Stimulated activated memory B cell treated with anti-CD40 and anti-IgM and Interleukin-4, amounts not matched to agents 10 μg/mL and 1 μg/mL and 100 μg/mL, for 72 hours (primary cell): ENCODE measurements at regions not wholly inside any gene's neighbourhood (a gene's known extent, or its start where the extent isn't known, plus 50 kb on each side); places are given as distances from the start of the nearest gene placed in this dataset.

Experiments
- ATAC-seq: fragments of 150-1000 bp; cut with Tn5 transposase; 2 replicates; pipeline ENCODE4 v1.10.0; 2021
- H3K27ac Mint-ChIP-seq: one replicate; pipeline ENCODE4 v1.8.0; 2022; ENCODE audit warnings: mild to moderate bottlenecking, mixed read lengths
- H3K27me3 Mint-ChIP-seq: one replicate; pipeline ENCODE4 v1.8.0; 2022; ENCODE audit warnings: mixed read lengths
- H3K36me3 Mint-ChIP-seq: one replicate; pipeline ENCODE4 v1.8.0; 2022; ENCODE audit warnings: mixed read lengths
- H3K4me1 Mint-ChIP-seq: one replicate; pipeline ENCODE4 v1.8.0; 2022; ENCODE audit warnings: mixed read lengths
- H3K4me3 Mint-ChIP-seq: one replicate; pipeline ENCODE4 v1.8.0; 2022; ENCODE audit warnings: mild to moderate bottlenecking, moderate library complexity, mixed read lengths
- H3K9me3 Mint-ChIP-seq: one replicate; pipeline ENCODE4 v1.8.0; 2022; ENCODE audit warnings: mixed read lengths

- ATAC-seq: no peak
- no peaks in the 10 kb centered on the region for H3K4me1 Mint-ChIP-seq
- H3K27me3 Mint-ChIP-seq: no peaks in the 10 kb centered on the region
- H3K9me3 Mint-ChIP-seq: no peaks in the 10 kb centered on the region
- no peaks in the 10 kb centered on the region for H3K36me3 Mint-ChIP-seq
- no peak overlapping the region for H3K27ac Mint-ChIP-seq
- no peak overlapping the region for H3K4me3 Mint-ChIP-seq
These were observed 345.8 kb downstream of the TDRD15 start for GRCh38 chr2:21469564-21469963.

GRCh38 chr2:21480162-21480561 is 356.4 kb downstream of the TDRD15 start:
- ATAC-seq: no peak
- Mint-ChIP-seq H3K27me3 (no peaks in the 10 kb centered on the region), H3K36me3 (no peaks in the 10 kb centered on the region), H3K9me3 (peaks cover 4% of the 10 kb centered on the region), H3K4me3 (no peak overlapping the region), H3K27ac (no peak overlapping the region), H3K4me1 (no peaks in the 10 kb centered on the region)

- H3K36me3 Mint-ChIP-seq: no peaks in the 10 kb centered on the region
- no peaks in the 10 kb centered on the region for H3K27me3 Mint-ChIP-seq
- no peaks in the 10 kb centered on the region for H3K4me1 Mint-ChIP-seq
- no peak overlapping the region for H3K27ac Mint-ChIP-seq
- ATAC-seq: no peak
- H3K4me3 Mint-ChIP-seq: no peak overlapping the region
- H3K9me3 Mint-ChIP-seq: peaks cover 3% of the 10 kb centered on the region
These were observed 360.9 kb downstream of the TDRD15 start for GRCh38 chr2:21484643-21485042.

- Mint-ChIP-seq H3K27me3 (no peaks in the 10 kb centered on the region), H3K36me3 (no peaks in the 10 kb centered on the region), H3K9me3 (peaks cover 12% of the 10 kb centered on the region), H3K4me1 (no peaks in the 10 kb centered on the region), H3K27ac (no peak overlapping the region), H3K4me3 (no peak overlapping the region)
- ATAC-seq: no peak
These were observed 362.7 kb downstream of the TDRD15 start for GRCh38 chr2:21486445-21486844.

GRCh38 chr2:21489080-21489479 is 365.3 kb downstream of the TDRD15 start:
- H3K27me3 Mint-ChIP-seq: no peaks in the 10 kb centered on the region
- no peaks in the 10 kb centered on the region for H3K4me1 Mint-ChIP-seq
- H3K27ac Mint-ChIP-seq: no peak overlapping the region
- ATAC-seq: no peak
- H3K36me3 Mint-ChIP-seq: no peaks in the 10 kb centered on the region
- peaks cover 14% of the 10 kb centered on the region for H3K9me3 Mint-ChIP-seq
- H3K4me3 Mint-ChIP-seq: no peak overlapping the region

- Mint-ChIP-seq H3K9me3 (peaks cover under 1% of the 10 kb centered on the region), H3K27me3 (no peaks in the 10 kb centered on the region), H3K36me3 (no peaks in the 10 kb centered on the region), H3K27ac (no peak overlapping the region), H3K4me3 (no peak overlapping the region), H3K4me1 (no peaks in the 10 kb centered on the region)
- ATAC-seq: no peak
These were observed 374.2 kb downstream of the TDRD15 start for GRCh38 chr2:21498016-21498415.

- no peaks in the 10 kb centered on the region for H3K36me3 Mint-ChIP-seq
- no peak overlapping the region for H3K27ac Mint-ChIP-seq
- no peaks in the 10 kb centered on the region for H3K27me3 Mint-ChIP-seq
- no peak overlapping the region for H3K4me3 Mint-ChIP-seq
- H3K9me3 Mint-ChIP-seq: peaks cover 3% of the 10 kb centered on the region
- no peak for ATAC-seq
- no peaks in the 10 kb centered on the region for H3K4me1 Mint-ChIP-seq
These were observed 376.7 kb downstream of the TDRD15 start for GRCh38 chr2:21500401-21500945.

- ATAC-seq: no peak
- H3K36me3 Mint-ChIP-seq: no peaks in the 10 kb centered on the region
- no peaks in the 10 kb centered on the region for H3K27me3 Mint-ChIP-seq
- H3K4me3 Mint-ChIP-seq: no peak overlapping the region
- peaks cover 3% of the 10 kb centered on the region for H3K9me3 Mint-ChIP-seq
- H3K4me1 Mint-ChIP-seq: no peaks in the 10 kb centered on the region
- no peak overlapping the region for H3K27ac Mint-ChIP-seq
These were observed 377.7 kb downstream of the TDRD15 start for GRCh38 chr2:21501376-21502027.

GRCh38 chr2:21515903-21516302 is 392.1 kb downstream of the TDRD15 start:
- H3K9me3 Mint-ChIP-seq: no peaks in the 10 kb centered on the region
- no peak overlapping the region for H3K4me3 Mint-ChIP-seq
- H3K27ac Mint-ChIP-seq: no peak overlapping the region
- no peaks in the 10 kb centered on the region for H3K4me1 Mint-ChIP-seq
- H3K27me3 Mint-ChIP-seq: no peaks in the 10 kb centered on the region
- H3K36me3 Mint-ChIP-seq: no peaks in the 10 kb centered on the region
- no peak for ATAC-seq

- ATAC-seq: no peak
- Mint-ChIP-seq H3K27me3 (no peaks in the 10 kb centered on the region), H3K4me1 (no peaks in the 10 kb centered on the region), H3K36me3 (no peaks in the 10 kb centered on the region), H3K4me3 (no peak overlapping the region), H3K27ac (no peak overlapping the region), H3K9me3 (peaks cover 3% of the 10 kb centered on the region)
These were observed 395.6 kb downstream of the TDRD15 start for GRCh38 chr2:21519412-21519811.

- Mint-ChIP-seq H3K4me1 (no peaks in the 10 kb centered on the region), H3K27ac (no peak overlapping the region), H3K36me3 (no peaks in the 10 kb centered on the region), H3K27me3 (no peaks in the 10 kb centered on the region), H3K9me3 (peaks cover 3% of the 10 kb centered on the region), H3K4me3 (no peak overlapping the region)
- ATAC-seq: no peak
These were observed 396.1 kb downstream of the TDRD15 start for GRCh38 chr2:21519821-21520220.

GRCh38 chr2:21535826-21536225 is 412.1 kb downstream of the TDRD15 start:
- H3K4me3 Mint-ChIP-seq: no peak overlapping the region
- no peak for ATAC-seq
- H3K9me3 Mint-ChIP-seq: peaks cover 20% of the 10 kb centered on the region
- no peaks in the 10 kb centered on the region for H3K36me3 Mint-ChIP-seq
- H3K27me3 Mint-ChIP-seq: no peaks in the 10 kb centered on the region
- H3K27ac Mint-ChIP-seq: no peak overlapping the region
- no peaks in the 10 kb centered on the region for H3K4me1 Mint-ChIP-seq

- ATAC-seq: no peak
- H3K27ac Mint-ChIP-seq: no peak overlapping the region
- no peaks in the 10 kb centered on the region for H3K36me3 Mint-ChIP-seq
- H3K9me3 Mint-ChIP-seq: peaks cover 15% of the 10 kb centered on the region
- no peaks in the 10 kb centered on the region for H3K4me1 Mint-ChIP-seq
- H3K4me3 Mint-ChIP-seq: no peak overlapping the region
- H3K27me3 Mint-ChIP-seq: no peaks in the 10 kb centered on the region
These were observed 415.9 kb downstream of the TDRD15 start for GRCh38 chr2:21539685-21540084.

- Mint-ChIP-seq H3K36me3 (no peaks in the 10 kb centered on the region), H3K27me3 (no peaks in the 10 kb centered on the region), H3K4me1 (no peaks in the 10 kb centered on the region), H3K4me3 (no peak overlapping the region), H3K9me3 (peaks cover 3% of the 10 kb centered on the region), H3K27ac (no peak overlapping the region)
- ATAC-seq: no peak
These were observed 419.9 kb downstream of the TDRD15 start for GRCh38 chr2:21543630-21544029.

- Mint-ChIP-seq H3K27ac (no peak overlapping the region), H3K4me3 (no peak overlapping the region), H3K27me3 (no peaks in the 10 kb centered on the region), H3K36me3 (no peaks in the 10 kb centered on the region), H3K9me3 (peaks cover 6% of the 10 kb centered on the region), H3K4me1 (no peaks in the 10 kb centered on the region)
- no peak for ATAC-seq
These were observed 420.6 kb downstream of the TDRD15 start for GRCh38 chr2:21544392-21544791.

GRCh38 chr2:21552981-21553380 is 429.2 kb downstream of the TDRD15 start:
- Mint-ChIP-seq H3K27me3 (no peaks in the 10 kb centered on the region), H3K4me1 (no peaks in the 10 kb centered on the region), H3K36me3 (no peaks in the 10 kb centered on the region), H3K4me3 (no peak overlapping the region), H3K27ac (no peak overlapping the region), H3K9me3 (peaks cover 8% of the 10 kb centered on the region)
- ATAC-seq: no peak
